Ovary (tissue), 7 donors: ENCODE measurements at regions not wholly inside any gene's neighbourhood (a gene's known extent, or its start where the extent isn't known, plus 50 kb on each side); places are given as distances from the start of the nearest gene placed in this dataset.

ENCODE experiments used
- DNase-seq, 5 donors: peaks; one replicate each; pipeline ENCODE4 v3.0.0-alpha.2; 2019 to 2020
- H3K27ac ChIP-seq, 2 donors: fragments of 200-600 bp; one replicate each; pipeline versions ENCODE4 v1.5.1 to v1.8.0; 2019 to 2022
- H3K27me3 ChIP-seq: fragments of 200-600 bp; one replicate; pipeline ENCODE4 v1.8.0; 2022
- H3K36me3 ChIP-seq: fragments of 200-600 bp; sonication (generic); one replicate; pipeline ENCODE4 v1.5.1; 2019
- H3K4me1 ChIP-seq: one replicate; pipeline ENCODE4 v1.8.1; 2013; ENCODE audit warnings: mild to moderate bottlenecking, moderate library complexity; ENCODE audit not compliant: insufficient read depth
- H3K4me3 ChIP-seq: fragments of 200-600 bp; sonication (generic); one replicate; pipeline ENCODE4 v1.5.1; 2017
- H3K9me3 ChIP-seq, 2 donors: fragments of 200-600 bp in 1 of 2; sonication (generic) in 1 of 2; one replicate each; pipeline versions ENCODE4 v1.5.1 to v1.8.1; 2013 to 2019; ENCODE audit warnings: mild to moderate bottlenecking in 1 of 2, moderate library complexity in 1 of 2
- EP300 ChIP-seq: sonication (generic); formaldehyde crosslinking; IDR thresholded peaks from one replicate; pipeline ENCODE4 v1.6.1; 2017; ENCODE audit warnings: antibody characterized with exemption
- POLR2A ChIP-seq: fragments of 450-650 bp; IDR thresholded peaks from one replicate; pipeline ENCODE4 v1.6.1; 2017; ENCODE audit warnings: antibody characterized with exemption, mild to moderate bottlenecking, moderate library complexity
- WGBS, 3 donors: extraction: QIAGEN DNeasy Blood & Tissue Kit in 1 of 3; methylation state at CpG; one replicate each; pipeline versions ENCODE4 v1.1.5 to v1.1.7; 2013 to 2017; 5-methylcytosine and 5-hydroxymethylcytosine counted together
- intact Hi-C, 4 donors: fragments of 100-400 bp; cut with DNase I; formaldehyde crosslinking; loops; one replicate each; pipeline versions ENCODE4 v1.11.0 to v1.15.1; 2022 to 2023
- TF ChIP-seq, protein P1 (sequence below), 3 donors: fragments of 450-650 bp in 2 of 3; fragments of 200-600 bp in 1 of 3; IDR thresholded peaks; one replicate each; pipeline versions ENCODE4 v1.5.1 to v1.8.0; 2016 to 2022; ENCODE audit warnings: antibody characterized with exemption in 3 of 3, mild to moderate bottlenecking in 1 of 3
- donor health status: DM: no; HTN: no; CAD: no; lungs with moderate emphysema.
- donor health status: DM: no; HTN: no; CAD: no.
- donor health status: Bipolar disorder and iron deficiency.
- donor health status: DM: no; HTN: no; CAD: no.
- donor health status: DM: yes; HTN: yes; CAD: no.

DNA sequence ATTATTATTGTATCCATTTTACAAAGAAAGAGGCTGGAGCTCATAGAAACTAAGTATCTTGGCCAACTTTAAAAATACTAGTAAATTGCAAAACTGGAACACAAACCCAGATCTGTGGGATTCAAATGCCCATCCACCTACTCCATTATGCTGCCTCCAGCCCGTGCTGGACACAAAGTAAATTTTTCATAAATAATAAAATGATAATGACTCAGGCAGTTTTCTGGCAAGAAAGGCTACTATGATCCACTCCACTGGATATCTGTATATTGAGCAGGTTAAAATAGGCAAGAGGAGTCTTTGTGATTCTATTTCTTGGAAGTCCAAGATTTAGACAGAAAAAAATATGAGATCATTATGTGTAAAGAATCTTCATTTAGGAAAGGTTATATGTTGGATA is 138.3 kb upstream of the DUSP10 start:
- TF ChIP-seq, protein P1, sequence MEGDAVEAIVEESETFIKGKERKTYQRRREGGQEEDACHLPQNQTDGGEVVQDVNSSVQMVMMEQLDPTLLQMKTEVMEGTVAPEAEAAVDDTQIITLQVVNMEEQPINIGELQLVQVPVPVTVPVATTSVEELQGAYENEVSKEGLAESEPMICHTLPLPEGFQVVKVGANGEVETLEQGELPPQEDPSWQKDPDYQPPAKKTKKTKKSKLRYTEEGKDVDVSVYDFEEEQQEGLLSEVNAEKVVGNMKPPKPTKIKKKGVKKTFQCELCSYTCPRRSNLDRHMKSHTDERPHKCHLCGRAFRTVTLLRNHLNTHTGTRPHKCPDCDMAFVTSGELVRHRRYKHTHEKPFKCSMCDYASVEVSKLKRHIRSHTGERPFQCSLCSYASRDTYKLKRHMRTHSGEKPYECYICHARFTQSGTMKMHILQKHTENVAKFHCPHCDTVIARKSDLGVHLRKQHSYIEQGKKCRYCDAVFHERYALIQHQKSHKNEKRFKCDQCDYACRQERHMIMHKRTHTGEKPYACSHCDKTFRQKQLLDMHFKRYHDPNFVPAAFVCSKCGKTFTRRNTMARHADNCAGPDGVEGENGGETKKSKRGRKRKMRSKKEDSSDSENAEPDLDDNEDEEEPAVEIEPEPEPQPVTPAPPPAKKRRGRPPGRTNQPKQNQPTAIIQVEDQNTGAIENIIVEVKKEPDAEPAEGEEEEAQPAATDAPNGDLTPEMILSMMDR (IDR thresholded peaks at IDR 0.05), result no peak
- no peak for TF ChIP-seq POLR2A
- no peak for TF ChIP-seq EP300
- Histone ChIP-seq H3K4me3 (no peak overlapping the region), H3K27me3 (no peaks in the 10 kb centered on the region), H3K36me3 (no peaks in the 10 kb centered on the region), H3K27ac (no peak overlapping the region), H3K9me3 (no peaks in the 10 kb centered on the region), H3K4me1 (peaks cover 6% of the 10 kb centered on the region)
- intact Hi-C loops, result no loop called here
- WGBS, 3 donors, result 1 to 13% (median 7%) methylated on average over 1 of the region's 1 CpG
- DNase-seq, result no peak

DNA sequence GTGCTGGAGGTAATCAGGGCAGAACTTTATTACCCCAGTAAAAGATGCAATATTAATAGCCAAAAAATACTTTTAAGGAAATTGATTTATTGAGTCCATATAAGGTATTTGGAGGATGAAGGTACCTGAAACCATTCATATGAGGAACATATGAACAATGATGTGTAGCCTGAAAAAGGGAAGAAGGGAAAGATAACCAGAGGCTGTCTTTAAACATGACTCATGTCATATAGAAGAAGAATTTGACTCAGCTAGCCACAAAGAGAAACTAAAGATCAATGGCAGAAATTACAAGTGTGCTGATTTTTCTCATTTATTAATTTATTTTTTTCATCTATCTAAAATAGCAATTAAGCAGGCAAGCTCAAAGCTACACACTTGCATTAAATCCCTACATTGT is 136.2 kb upstream of the DUSP10 start:
- no peaks in the 10 kb centered on the region for H3K27me3 ChIP-seq
- intact Hi-C loops, result no loop called here
- no peaks in the 10 kb centered on the region for H3K9me3 ChIP-seq
- H3K27ac ChIP-seq, result no peak overlapping the region
- no peak overlapping the region for H3K4me3 ChIP-seq
- TF ChIP-seq POLR2A, result no peak
- TF ChIP-seq EP300, result no peak
- TF ChIP-seq, protein P1 (IDR thresholded peaks at IDR 0.05), result no peak
- H3K4me1 ChIP-seq, result peaks cover 6% of the 10 kb centered on the region
- no peak for DNase-seq
- no peaks in the 10 kb centered on the region for H3K36me3 ChIP-seq

DNA sequence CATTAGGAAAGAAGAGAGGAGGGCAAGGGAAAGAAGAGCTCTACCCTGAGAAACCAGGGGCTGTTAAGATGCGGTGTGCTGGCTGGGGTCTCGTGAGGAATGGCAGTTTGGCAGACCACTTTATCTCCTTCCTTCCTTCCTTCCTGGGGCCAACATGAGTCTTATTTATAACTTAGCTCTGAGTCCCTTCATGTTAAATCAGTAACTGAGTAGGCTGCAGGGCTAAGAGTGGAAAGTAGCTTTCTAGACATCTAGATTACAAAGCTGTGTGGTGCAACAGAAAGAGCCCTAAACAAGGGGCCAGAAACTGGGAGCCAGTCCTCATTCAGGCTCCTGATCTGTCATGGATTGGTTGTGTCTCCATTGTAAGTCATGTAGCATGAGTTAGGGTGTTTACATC is 135.4 kb upstream of the DUSP10 start:
- Histone ChIP-seq H3K9me3 (no peaks in the 10 kb centered on the region), H3K36me3 (no peaks in the 10 kb centered on the region), H3K4me1 (peaks cover 6% of the 10 kb centered on the region), H3K27me3 (no peaks in the 10 kb centered on the region), H3K27ac (no peak overlapping the region), H3K4me3 (no peak overlapping the region)
- TF ChIP-seq POLR2A (no peak), EP300 (no peak)
- TF ChIP-seq, protein P1 (IDR thresholded peaks at IDR 0.05), result no peak
- 86 to 90% (median 89%) methylated on average over 2 of the region's 2 CpGs for WGBS, 3 donors
- intact Hi-C loops, result no loop called here
- no peak for DNase-seq

DNA sequence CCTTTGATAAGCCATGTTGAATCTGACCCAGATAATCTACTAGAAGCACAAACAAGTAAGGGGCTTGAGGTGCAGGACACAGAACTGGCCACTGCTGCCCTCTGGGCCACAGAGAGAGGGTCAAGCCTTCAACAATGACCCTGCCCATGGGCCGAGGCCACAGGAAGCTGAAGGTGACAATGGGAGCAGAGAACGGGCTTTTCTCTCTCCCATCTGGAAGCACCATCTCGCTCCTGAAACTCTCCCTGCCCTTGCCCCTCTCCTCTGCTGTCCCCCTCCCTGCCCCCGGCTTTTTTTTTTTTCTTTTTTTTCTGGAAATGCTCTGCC is 133.1 kb upstream of the DUSP10 start:
- Histone ChIP-seq H3K27me3 (no peaks in the 10 kb centered on the region), H3K27ac (no peak overlapping the region), H3K36me3 (no peaks in the 10 kb centered on the region), H3K4me3 (no peak overlapping the region), H3K9me3 (no peaks in the 10 kb centered on the region), H3K4me1 (peaks cover 5% of the 10 kb centered on the region)
- intact Hi-C loops, result no loop called here
- 76 to 97% (median 85%) methylated on average over 4 of the region's 4 CpGs for WGBS, 3 donors
- DNase-seq, result no peak
- TF ChIP-seq, protein P1 (IDR thresholded peaks at IDR 0.05), result no peak
- TF ChIP-seq EP300 (no peak), POLR2A (no peak)
